Chondrocyte (in vitro differentiated cells): ENCODE measurements at regions not wholly inside any gene's neighbourhood (a gene's known extent, or its start where the extent isn't known, plus 50 kb on each side); places are given as distances from the start of the nearest gene placed in this dataset.

ENCODE experiments used
- DNase-seq: peaks from one replicate; pipeline ENCODE4 v3.0.0; 2021; ENCODE audit warnings: mixed read lengths, low spot score
- H3K27ac Mint-ChIP-seq: one replicate; pipeline ENCODE4 v1.8.0; 2021; ENCODE audit warnings: mild to moderate bottlenecking, moderate library complexity, mixed read lengths; ENCODE audit not compliant: unreplicated experiment
- H3K27me3 Mint-ChIP-seq: 2 replicates; pipeline ENCODE4 v1.8.0; 2021; ENCODE audit warnings: low read depth, mixed read lengths
- H3K36me3 Mint-ChIP-seq: 2 replicates; pipeline ENCODE4 v1.8.0; 2021; ENCODE audit warnings: low read depth, mixed read lengths
- H3K4me1 Mint-ChIP-seq: 2 replicates; pipeline ENCODE4 v1.8.0; 2021; ENCODE audit warnings: low read depth, mild to moderate bottlenecking, mixed read lengths
- H3K4me3 Mint-ChIP-seq: one replicate; pipeline ENCODE4 v1.8.0; 2021; ENCODE audit warnings: mild to moderate bottlenecking, moderate library complexity, mixed read lengths; ENCODE audit not compliant: unreplicated experiment
- H3K9me3 Mint-ChIP-seq: 2 replicates; pipeline ENCODE4 v1.8.0; 2021; ENCODE audit warnings: low read depth, mixed read lengths
- CTCF ChIP-seq: fragments of 200-600 bp; sonication (generic); IDR thresholded peaks from 2 replicates; pipeline ENCODE4 v1.5.0; 2021; ENCODE audit warnings: antibody characterized with exemption, mild to moderate bottlenecking, moderate library complexity

- Mint-ChIP-seq H3K36me3 (no peaks in the 10 kb centered on the region), H3K4me1 (peaks cover 11% of the 10 kb centered on the region), H3K27me3 (no peaks in the 10 kb centered on the region), H3K9me3 (peaks cover under 1% of the 10 kb centered on the region), H3K27ac (no peak overlapping the region), H3K4me3 (no peak overlapping the region)
- no peak for DNase-seq
- TF ChIP-seq CTCF = no peak
Observed at GRCh38 chr21:27589781-27590180, 622.9 kb upstream of the ADAMTS5 start.

GRCh38 chr21:27586986-27587385 is 620.1 kb upstream of the ADAMTS5 start:
- Mint-ChIP-seq H3K4me1 (peaks cover 17% of the 10 kb centered on the region), H3K4me3 (no peak overlapping the region), H3K9me3 (peaks cover 4% of the 10 kb centered on the region), H3K27ac (no peak overlapping the region), H3K27me3 (no peaks in the 10 kb centered on the region), H3K36me3 (no peaks in the 10 kb centered on the region)
- no peak for TF ChIP-seq CTCF
- no peak for DNase-seq

- no peak for DNase-seq
- Mint-ChIP-seq H3K4me1 (peaks cover 17% of the 10 kb centered on the region), H3K27ac (no peak overlapping the region), H3K27me3 (no peaks in the 10 kb centered on the region), H3K9me3 (peaks cover 4% of the 10 kb centered on the region), H3K36me3 (no peaks in the 10 kb centered on the region), H3K4me3 (no peak overlapping the region)
- no peak for TF ChIP-seq CTCF
Observed at GRCh38 chr21:27586326-27586725, 619.4 kb upstream of the ADAMTS5 start.

GRCh38 chr21:27584256-27584655 is 617.4 kb upstream of the ADAMTS5 start:
- H3K27ac Mint-ChIP-seq = no peak overlapping the region
- H3K27me3 Mint-ChIP-seq = no peaks in the 10 kb centered on the region

GRCh38 chr21:27582948-27583430 is 616.1 kb upstream of the ADAMTS5 start:
- H3K27ac Mint-ChIP-seq = no peak overlapping the region
- TF ChIP-seq CTCF = no peak
- H3K36me3 Mint-ChIP-seq = no peaks in the 10 kb centered on the region
- no peaks in the 10 kb centered on the region for H3K27me3 Mint-ChIP-seq
- peaks cover 7% of the 10 kb centered on the region for H3K4me1 Mint-ChIP-seq
- peaks cover 6% of the 10 kb centered on the region for H3K9me3 Mint-ChIP-seq
- H3K4me3 Mint-ChIP-seq = no peak overlapping the region
- DNase-seq = no peak

More at GRCh38 chr21:27584256-27584655, 617.4 kb upstream of the ADAMTS5 start:
- Mint-ChIP-seq H3K4me1 (peaks cover 7% of the 10 kb centered on the region), H3K36me3 (no peaks in the 10 kb centered on the region), H3K9me3 (peaks cover 6% of the 10 kb centered on the region), H3K4me3 (no peak overlapping the region)
- TF ChIP-seq CTCF = no peak
- no peak for DNase-seq
